ENCODE measurements at regions not wholly inside any gene's neighbourhood (a gene's known extent, or its start where the extent isn't known, plus 50 kb on each side); places are given as distances from the start of the nearest gene placed in this dataset.

DNA sequence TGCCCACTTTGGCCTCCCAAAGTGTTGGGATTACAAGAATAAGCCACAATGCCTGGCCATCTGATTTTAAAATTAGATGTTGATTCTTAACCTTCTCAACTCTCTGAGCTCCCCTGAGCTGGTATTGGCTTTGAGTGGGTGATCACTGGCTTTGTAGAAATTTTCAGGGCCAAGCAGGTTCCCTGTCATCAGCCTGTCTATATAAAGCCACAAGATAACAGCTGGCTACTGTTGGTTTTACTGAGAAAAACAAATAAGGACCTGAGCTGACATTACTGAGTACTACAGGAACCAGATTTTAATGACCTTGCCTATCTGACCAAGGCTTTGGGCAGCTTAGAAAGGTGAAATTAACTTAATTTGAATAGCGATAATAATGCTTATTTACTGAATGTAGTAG is 153.6 kb downstream of the MSX2 start:
- no peak overlapping the region for H3K9ac ChIP-seq (ENCODE audit: low read length in 5 of 5)
- no peak overlapping the region for H3K4me3 ChIP-seq (ENCODE audit: low read depth in 1 of 5, low read length in 5 of 5)
- peaks cover 0 to 8% (median 0%) of the 10 kb centered on the region in 5 donors for H3K27me3 ChIP-seq (ENCODE audit: control insufficient read depth in 5 of 5, insufficient read depth in 4 of 5, low read length in 5 of 5)
- no peaks in the 10 kb centered on the region for H3K36me3 ChIP-seq (ENCODE audit: control insufficient read depth in 5 of 5, insufficient read depth in 5 of 5, low read length in 5 of 5)
- H3K27ac ChIP-seq (ENCODE audit: low read depth, low read length), result no peak overlapping the region
- peaks cover 0 to 4% (median 0%) of the 10 kb centered on the region in 5 donors for H3K9me3 ChIP-seq (ENCODE audit: control insufficient read depth in 5 of 5, low read length in 5 of 5)
- H3K4me1 ChIP-seq (ENCODE audit: control insufficient read depth in 5 of 5, insufficient read depth in 5 of 5, low read length in 5 of 5), result no peaks in the 10 kb centered on the region

DNA sequence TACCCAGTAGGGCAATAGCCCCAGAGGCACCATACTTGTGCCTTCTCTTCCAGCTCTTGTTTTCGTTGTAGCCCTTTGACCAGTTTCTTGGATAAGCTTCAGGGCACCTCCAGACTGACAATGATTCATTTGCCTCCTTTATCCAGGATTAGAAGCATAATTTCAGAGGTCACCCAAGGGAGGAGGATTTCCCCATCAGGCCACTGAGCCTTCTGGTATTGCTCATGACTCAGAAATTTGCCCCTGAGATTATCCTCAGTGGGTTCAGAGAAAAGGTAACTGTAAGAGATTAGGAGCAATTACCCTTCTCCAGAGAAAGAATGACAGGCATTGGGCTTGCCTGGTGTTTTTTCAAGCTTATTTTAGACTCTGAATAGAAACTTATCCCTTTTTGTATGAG is 147.9 kb downstream of the MSX2 start:
- Histone ChIP-seq H3K9ac (ENCODE audit: low read length in 5 of 5) (no peak overlapping the region), H3K27ac (ENCODE audit: low read depth, low read length) (no peak overlapping the region), H3K4me3 (ENCODE audit: low read depth in 1 of 5, low read length in 5 of 5) (no peak overlapping the region), H3K4me1 (ENCODE audit: control insufficient read depth in 5 of 5, insufficient read depth in 5 of 5, low read length in 5 of 5) (no peaks in the 10 kb centered on the region), H3K36me3 (ENCODE audit: control insufficient read depth in 5 of 5, insufficient read depth in 5 of 5, low read length in 5 of 5) (no peaks in the 10 kb centered on the region), H3K9me3 (ENCODE audit: control insufficient read depth in 5 of 5, low read length in 5 of 5) (no peaks in the 10 kb centered on the region), H3K27me3 (ENCODE audit: control insufficient read depth in 5 of 5, insufficient read depth in 4 of 5, low read length in 5 of 5) (peaks cover 0 to 8% (median 2%) of the 10 kb centered on the region in 5 donors)

DNA sequence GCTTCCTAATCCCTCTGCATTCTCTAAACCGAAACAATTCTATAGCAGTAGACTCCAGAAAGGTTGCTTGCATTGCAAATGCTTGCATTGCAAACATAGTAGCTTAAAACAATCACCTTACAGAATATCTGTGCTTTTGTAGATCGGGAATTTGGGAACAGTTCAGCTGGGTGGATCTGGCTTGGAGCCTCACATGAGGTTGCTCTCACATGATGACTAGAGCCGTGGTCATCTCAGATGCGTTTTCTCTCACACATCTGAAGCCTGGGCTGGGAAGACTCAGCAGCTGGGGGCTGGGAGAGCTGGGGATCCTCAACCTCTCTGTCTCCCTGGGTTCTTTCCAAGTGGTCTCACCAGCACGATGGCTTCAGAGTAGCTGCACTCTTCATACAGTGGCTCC is 127.8 kb downstream of the MSX2 start:
- Histone ChIP-seq H3K4me3 (ENCODE audit: low read depth in 1 of 5, low read length in 5 of 5) (no peak overlapping the region), H3K4me1 (ENCODE audit: control insufficient read depth in 5 of 5, insufficient read depth in 5 of 5, low read length in 5 of 5) (no peaks in the 10 kb centered on the region), H3K9me3 (ENCODE audit: control insufficient read depth in 5 of 5, low read length in 5 of 5) (no peaks in the 10 kb centered on the region), H3K36me3 (ENCODE audit: control insufficient read depth in 5 of 5, insufficient read depth in 5 of 5, low read length in 5 of 5) (no peaks in the 10 kb centered on the region), H3K27ac (ENCODE audit: low read depth, low read length) (no peak overlapping the region), H3K9ac (ENCODE audit: low read length in 5 of 5) (no peak overlapping the region), H3K27me3 (ENCODE audit: control insufficient read depth in 5 of 5, insufficient read depth in 4 of 5, low read length in 5 of 5) (peaks cover 0 to 5% (median 3%) of the 10 kb centered on the region in 5 donors)

DNA sequence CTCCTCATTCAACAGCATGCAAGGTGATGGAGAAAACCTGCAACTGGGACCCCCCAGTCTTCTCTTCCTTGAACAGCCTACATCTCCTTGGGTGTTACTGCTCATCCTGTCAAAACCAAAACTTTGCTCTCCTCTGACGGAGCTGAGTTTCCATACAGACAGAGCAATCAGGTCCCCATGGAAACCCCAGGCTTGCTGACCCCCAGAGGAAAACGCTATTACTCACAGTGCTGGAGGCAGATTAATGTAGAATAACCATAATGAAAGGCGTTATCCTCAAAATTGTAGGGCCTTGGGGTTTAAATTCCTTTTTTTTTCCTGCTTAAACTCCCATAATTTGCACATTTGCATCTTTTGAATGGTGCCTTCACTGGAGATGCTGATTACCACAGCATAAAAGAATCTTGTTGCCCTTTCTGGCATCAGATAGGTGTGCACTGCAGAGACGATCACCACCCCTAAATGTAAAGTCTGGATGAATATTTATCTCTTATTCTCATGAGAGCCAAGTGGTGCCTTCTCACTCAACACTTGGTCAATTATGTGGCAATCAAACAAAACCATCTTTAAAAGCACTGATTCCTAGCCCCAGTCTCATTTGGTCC is 126.3 kb downstream of the MSX2 start:
- H3K36me3 ChIP-seq (ENCODE audit: control insufficient read depth in 5 of 5, insufficient read depth in 5 of 5, low read length in 5 of 5), result no peaks in the 10 kb centered on the region
- H3K9me3 ChIP-seq (ENCODE audit: control insufficient read depth in 5 of 5, low read length in 5 of 5), result no peaks in the 10 kb centered on the region
- H3K27ac ChIP-seq (ENCODE audit: low read depth, low read length), result no peak overlapping the region
- H3K9ac ChIP-seq (ENCODE audit: low read length in 5 of 5), result no peak overlapping the region
- peaks cover 0 to 5% (median 3%) of the 10 kb centered on the region in 5 donors for H3K27me3 ChIP-seq (ENCODE audit: control insufficient read depth in 5 of 5, insufficient read depth in 4 of 5, low read length in 5 of 5)
- no peak overlapping the region for H3K4me3 ChIP-seq (ENCODE audit: low read depth in 1 of 5, low read length in 5 of 5)
- no peaks in the 10 kb centered on the region for H3K4me1 ChIP-seq (ENCODE audit: control insufficient read depth in 5 of 5, insufficient read depth in 5 of 5, low read length in 5 of 5)

DNA sequence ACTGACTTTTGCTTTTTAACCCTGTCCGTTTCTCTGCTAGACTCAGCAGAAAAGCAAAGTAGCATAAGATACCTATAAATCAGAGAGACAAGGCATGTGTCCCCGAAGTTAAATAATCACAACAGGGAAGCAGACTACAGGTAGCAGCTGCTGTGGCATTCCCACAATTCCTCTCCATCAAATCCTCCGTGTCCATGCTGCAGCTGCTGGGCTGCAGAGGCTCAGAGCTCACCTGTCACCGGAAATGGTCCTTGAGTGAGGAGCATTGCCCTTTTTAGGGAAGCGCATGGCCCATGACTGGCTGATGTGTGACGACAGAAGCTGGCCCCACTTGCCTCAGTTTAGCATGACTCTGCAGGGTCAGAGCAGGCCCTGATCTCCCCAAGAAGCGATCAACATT is 125.0 kb downstream of the MSX2 start:
- H3K27me3 ChIP-seq (ENCODE audit: control insufficient read depth in 5 of 5, insufficient read depth in 4 of 5, low read length in 5 of 5), result peaks cover 0 to 5% (median 3%) of the 10 kb centered on the region in 5 donors
- H3K4me1 ChIP-seq (ENCODE audit: control insufficient read depth in 5 of 5, insufficient read depth in 5 of 5, low read length in 5 of 5), result peaks cover 0 to 6% (median 0%) of the 10 kb centered on the region in 5 donors
- H3K36me3 ChIP-seq (ENCODE audit: control insufficient read depth in 5 of 5, insufficient read depth in 5 of 5, low read length in 5 of 5), result no peaks in the 10 kb centered on the region
- H3K4me3 ChIP-seq (ENCODE audit: low read depth in 1 of 5, low read length in 5 of 5), result no peak overlapping the region
- no peaks in the 10 kb centered on the region for H3K9me3 ChIP-seq (ENCODE audit: control insufficient read depth in 5 of 5, low read length in 5 of 5)
- no peak overlapping the region for H3K9ac ChIP-seq (ENCODE audit: low read length in 5 of 5)
- no peak overlapping the region for H3K27ac ChIP-seq (ENCODE audit: low read depth, low read length)

DNA sequence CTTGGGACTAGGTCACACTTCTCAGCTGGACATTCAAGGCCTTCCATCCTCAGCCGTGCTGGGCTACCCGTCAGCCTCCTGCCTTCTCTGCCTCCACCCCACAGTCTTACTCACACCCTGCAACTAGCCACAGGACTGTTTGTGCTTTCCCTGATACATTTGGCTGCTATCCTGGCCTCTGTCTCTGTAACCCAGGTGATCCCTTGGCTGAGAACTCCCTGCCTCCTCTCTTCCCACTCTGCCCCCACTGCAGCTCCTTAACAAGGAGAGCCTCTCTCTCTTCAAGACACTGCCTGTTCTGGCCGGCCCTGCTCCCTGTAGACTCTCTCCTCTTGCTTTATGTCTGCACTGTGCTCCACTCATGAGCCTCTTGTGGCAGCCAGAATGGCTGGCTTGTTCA is 120.6 kb downstream of the MSX2 start:
- peaks cover 0 to 7% (median 2%) of the 10 kb centered on the region in 5 donors for H3K4me1 ChIP-seq (ENCODE audit: control insufficient read depth in 5 of 5, insufficient read depth in 5 of 5, low read length in 5 of 5)
- no peaks in the 10 kb centered on the region for H3K9me3 ChIP-seq (ENCODE audit: control insufficient read depth in 5 of 5, low read length in 5 of 5)
- H3K27me3 ChIP-seq (ENCODE audit: control insufficient read depth in 5 of 5, insufficient read depth in 4 of 5, low read length in 5 of 5), result peaks cover 0 to 7% (median 3%) of the 10 kb centered on the region in 5 donors
- no peaks in the 10 kb centered on the region for H3K36me3 ChIP-seq (ENCODE audit: control insufficient read depth in 5 of 5, insufficient read depth in 5 of 5, low read length in 5 of 5)
- H3K4me3 ChIP-seq (ENCODE audit: low read depth in 1 of 5, low read length in 5 of 5), result no peak overlapping the region
- H3K27ac ChIP-seq (ENCODE audit: low read depth, low read length), result no peak overlapping the region
- no peak overlapping the region for H3K9ac ChIP-seq (ENCODE audit: low read length in 5 of 5)

DNA sequence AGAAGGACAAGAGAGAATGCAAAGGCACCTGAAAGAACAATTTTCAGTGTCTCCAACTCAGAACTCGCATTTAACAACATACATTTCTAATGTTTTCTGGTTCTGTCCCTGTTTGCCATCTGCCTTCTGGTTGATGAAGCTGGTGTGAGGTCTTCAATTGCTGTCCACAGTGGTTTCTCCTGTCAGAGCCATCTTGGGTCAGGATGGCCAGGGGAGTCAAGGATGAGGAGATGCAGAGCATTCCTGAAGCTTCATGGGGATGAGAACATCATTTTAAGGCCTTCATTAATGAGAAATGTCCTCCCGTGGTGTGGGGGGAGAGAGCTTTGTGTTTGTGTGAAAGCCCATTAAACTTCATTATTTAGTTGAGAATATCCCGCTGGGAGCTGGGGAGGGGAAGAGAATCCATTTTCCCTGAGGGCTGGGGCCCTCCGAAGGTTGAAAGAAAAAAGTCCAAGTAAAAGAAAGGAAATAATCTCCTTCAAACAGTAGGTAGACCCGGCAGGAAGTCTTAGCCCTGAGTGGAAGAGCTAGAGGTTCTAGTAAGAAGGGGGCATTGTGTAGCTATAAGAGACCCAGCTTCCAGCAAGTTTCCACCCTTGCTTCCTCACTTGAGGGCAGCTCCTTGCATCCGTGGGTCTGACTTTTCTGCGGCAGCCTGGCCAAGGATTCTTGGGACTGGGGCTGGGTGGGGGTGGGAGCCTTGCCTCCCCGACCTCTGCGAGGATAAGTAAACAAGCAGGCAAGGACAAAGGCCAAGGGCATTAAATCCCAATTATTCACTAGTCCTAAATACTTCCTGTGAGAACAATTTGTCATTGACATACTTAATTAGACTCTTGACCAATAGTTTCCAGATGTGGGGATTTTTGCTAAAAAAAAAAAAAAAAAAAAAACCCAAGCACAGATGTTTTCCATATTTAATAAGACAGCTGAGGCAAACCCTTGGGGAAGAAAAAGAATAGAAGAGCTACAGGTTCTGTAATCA is 119.2 kb downstream of the MSX2 start:
- Histone ChIP-seq H3K27me3 (ENCODE audit: control insufficient read depth in 5 of 5, insufficient read depth in 4 of 5, low read length in 5 of 5) (peaks cover 0 to 3% (median 0%) of the 10 kb centered on the region in 5 donors), H3K4me1 (ENCODE audit: control insufficient read depth in 5 of 5, insufficient read depth in 5 of 5, low read length in 5 of 5) (peaks cover 0 to 7% (median 2%) of the 10 kb centered on the region in 5 donors), H3K9ac (ENCODE audit: low read length in 5 of 5) (no peak overlapping the region)

DNA sequence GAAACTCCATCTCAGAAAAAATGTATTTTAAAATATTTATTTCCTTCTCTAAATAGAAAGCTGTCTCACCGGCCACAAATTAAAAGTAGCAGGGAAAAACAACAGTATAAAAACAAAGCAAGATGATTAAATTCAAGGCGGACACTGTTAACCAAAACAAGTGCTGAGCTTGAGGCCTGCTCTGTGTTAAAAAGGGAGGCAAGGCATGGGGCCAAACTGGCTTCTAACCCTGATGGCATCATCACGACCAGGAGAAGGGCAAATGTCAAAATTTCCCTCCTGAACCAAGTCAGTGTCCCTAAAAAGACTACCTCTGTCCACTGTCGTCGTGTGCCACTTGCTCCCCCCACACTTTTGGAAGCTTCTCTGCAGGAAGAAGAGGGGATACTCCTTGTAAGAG is 116.1 kb downstream of the MSX2 start:
- Histone ChIP-seq H3K9me3 (ENCODE audit: control insufficient read depth in 5 of 5, low read length in 5 of 5) (no peaks in the 10 kb centered on the region), H3K4me3 (ENCODE audit: low read depth in 1 of 5, low read length in 5 of 5) (no peak overlapping the region), H3K9ac (ENCODE audit: low read length in 5 of 5) (no peak overlapping the region), H3K27me3 (ENCODE audit: control insufficient read depth in 5 of 5, insufficient read depth in 4 of 5, low read length in 5 of 5) (peaks cover 0 to 3% (median 2%) of the 10 kb centered on the region in 5 donors), H3K36me3 (ENCODE audit: control insufficient read depth in 5 of 5, insufficient read depth in 5 of 5, low read length in 5 of 5) (no peaks in the 10 kb centered on the region), H3K27ac (ENCODE audit: low read depth, low read length) (no peak overlapping the region), H3K4me1 (ENCODE audit: control insufficient read depth in 5 of 5, insufficient read depth in 5 of 5, low read length in 5 of 5) (peaks cover 0 to 12% (median 8%) of the 10 kb centered on the region in 5 donors)

More for the DNA sequence above, 119.2 kb downstream of the MSX2 start:
- H3K27ac ChIP-seq (ENCODE audit: low read depth, low read length), result no peak overlapping the region
- no peaks in the 10 kb centered on the region for H3K9me3 ChIP-seq (ENCODE audit: control insufficient read depth in 5 of 5, low read length in 5 of 5)
- no peak overlapping the region for H3K4me3 ChIP-seq (ENCODE audit: low read depth in 1 of 5, low read length in 5 of 5)
- no peaks in the 10 kb centered on the region for H3K36me3 ChIP-seq (ENCODE audit: control insufficient read depth in 5 of 5, insufficient read depth in 5 of 5, low read length in 5 of 5)

DNA sequence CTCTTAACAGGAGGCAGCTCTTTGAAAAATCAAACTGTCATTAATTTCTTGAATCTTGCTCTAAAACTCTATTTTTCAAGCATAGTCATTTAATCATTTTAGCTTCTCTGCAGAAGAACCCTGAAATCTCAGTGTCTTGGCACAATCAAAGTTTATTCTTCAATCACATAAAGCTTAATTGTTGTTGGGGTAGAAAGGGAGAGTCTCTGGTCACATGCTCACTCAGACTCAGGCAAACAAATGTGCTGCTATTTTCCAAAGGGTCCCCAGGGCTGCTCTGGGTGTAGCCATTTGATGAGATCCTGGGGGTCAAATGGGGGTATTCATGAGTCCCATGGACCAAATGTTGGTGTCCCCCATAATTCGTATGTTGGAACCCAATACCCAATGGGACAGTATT is 114.8 kb downstream of the MSX2 start:
- no peak overlapping the region for H3K4me3 ChIP-seq (ENCODE audit: low read depth in 1 of 5, low read length in 5 of 5)

More for the DNA sequence above, 114.8 kb downstream of the MSX2 start:
- no peak overlapping the region for H3K9ac ChIP-seq (ENCODE audit: low read length in 5 of 5)
- H3K4me1 ChIP-seq (ENCODE audit: control insufficient read depth in 5 of 5, insufficient read depth in 5 of 5, low read length in 5 of 5), result peaks cover 0 to 9% (median 5%) of the 10 kb centered on the region in 5 donors
- H3K27ac ChIP-seq (ENCODE audit: low read depth, low read length), result no peak overlapping the region
- H3K9me3 ChIP-seq (ENCODE audit: control insufficient read depth in 5 of 5, low read length in 5 of 5), result no peaks in the 10 kb centered on the region
- H3K36me3 ChIP-seq (ENCODE audit: control insufficient read depth in 5 of 5, insufficient read depth in 5 of 5, low read length in 5 of 5), result no peaks in the 10 kb centered on the region
- peaks cover 0 to 3% (median 2%) of the 10 kb centered on the region in 5 donors for H3K27me3 ChIP-seq (ENCODE audit: control insufficient read depth in 5 of 5, insufficient read depth in 4 of 5, low read length in 5 of 5)
